ENCODE measurements at regions not wholly inside any gene's neighbourhood (a gene's known extent, or its start where the extent isn't known, plus 50 kb on each side); places are given as distances from the start of the nearest gene placed in this dataset.

GRCh38 chr3:127118366-127118765, 74.6 kb upstream of the PRR23E start:
- no peaks in the 10 kb centered on the region for H3K9me3 ChIP-seq
- no peak overlapping the region for H3K4me3 ChIP-seq (ENCODE audit: low read depth, low read length)
- no peaks in the 10 kb centered on the region for H3K27me3 ChIP-seq
- peaks cover 15% of the 10 kb centered on the region for H3K4me1 ChIP-seq
- H3K36me3 ChIP-seq = no peaks in the 10 kb centered on the region
- TF ChIP-seq, protein P1, sequence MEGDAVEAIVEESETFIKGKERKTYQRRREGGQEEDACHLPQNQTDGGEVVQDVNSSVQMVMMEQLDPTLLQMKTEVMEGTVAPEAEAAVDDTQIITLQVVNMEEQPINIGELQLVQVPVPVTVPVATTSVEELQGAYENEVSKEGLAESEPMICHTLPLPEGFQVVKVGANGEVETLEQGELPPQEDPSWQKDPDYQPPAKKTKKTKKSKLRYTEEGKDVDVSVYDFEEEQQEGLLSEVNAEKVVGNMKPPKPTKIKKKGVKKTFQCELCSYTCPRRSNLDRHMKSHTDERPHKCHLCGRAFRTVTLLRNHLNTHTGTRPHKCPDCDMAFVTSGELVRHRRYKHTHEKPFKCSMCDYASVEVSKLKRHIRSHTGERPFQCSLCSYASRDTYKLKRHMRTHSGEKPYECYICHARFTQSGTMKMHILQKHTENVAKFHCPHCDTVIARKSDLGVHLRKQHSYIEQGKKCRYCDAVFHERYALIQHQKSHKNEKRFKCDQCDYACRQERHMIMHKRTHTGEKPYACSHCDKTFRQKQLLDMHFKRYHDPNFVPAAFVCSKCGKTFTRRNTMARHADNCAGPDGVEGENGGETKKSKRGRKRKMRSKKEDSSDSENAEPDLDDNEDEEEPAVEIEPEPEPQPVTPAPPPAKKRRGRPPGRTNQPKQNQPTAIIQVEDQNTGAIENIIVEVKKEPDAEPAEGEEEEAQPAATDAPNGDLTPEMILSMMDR (IDR thresholded peaks at IDR 0.05; ENCODE audit: low read depth, low read length) = no peak
- no peak for DNase-seq

DNA sequence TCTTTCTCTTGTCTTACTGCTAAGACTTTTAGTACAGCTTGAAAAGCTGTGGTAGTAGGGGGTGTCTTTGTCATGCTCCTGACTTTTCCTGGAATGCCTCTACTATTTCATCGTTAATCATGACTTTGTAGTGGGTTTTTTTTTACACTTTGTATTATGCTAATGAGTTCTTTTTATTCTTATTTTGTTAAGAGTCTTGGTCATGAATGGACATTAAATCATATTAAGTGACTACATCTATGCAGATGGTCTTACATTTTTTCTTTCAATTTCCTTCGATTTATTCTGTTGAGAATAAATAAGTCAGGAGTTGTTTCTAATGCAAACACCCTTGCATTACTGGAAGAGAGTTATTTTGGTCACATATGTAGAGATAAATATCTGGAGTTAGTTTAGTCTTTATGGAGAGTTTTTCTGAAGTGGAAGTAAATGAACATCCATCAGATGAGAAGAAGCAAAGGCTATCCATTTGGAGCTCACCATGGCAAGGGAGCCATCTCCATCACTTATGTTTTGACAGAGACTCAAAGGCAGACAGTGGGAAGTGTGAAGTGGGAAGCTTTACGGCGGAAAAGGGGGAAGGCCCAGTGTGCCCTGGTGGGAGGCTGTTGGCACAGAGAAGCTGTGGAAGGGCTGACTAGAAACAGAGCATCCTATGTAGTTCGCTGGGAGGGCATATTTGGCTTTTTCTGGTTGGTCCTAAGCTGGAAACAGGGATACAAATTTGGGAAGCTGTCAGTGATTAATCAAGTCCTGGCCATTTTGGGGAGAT, 73.1 kb upstream of the PRR23E start:
- Histone ChIP-seq H3K36me3 (no peaks in the 10 kb centered on the region), H3K4me1 (peaks cover 4% of the 10 kb centered on the region), H3K9me3 (no peaks in the 10 kb centered on the region), H3K4me3 (ENCODE audit: low read depth, low read length) (no peak overlapping the region), H3K27me3 (no peaks in the 10 kb centered on the region)
- no peak for DNase-seq
- TF ChIP-seq, protein P1 (IDR thresholded peaks at IDR 0.05; ENCODE audit: low read depth, low read length) = no peak

DNA sequence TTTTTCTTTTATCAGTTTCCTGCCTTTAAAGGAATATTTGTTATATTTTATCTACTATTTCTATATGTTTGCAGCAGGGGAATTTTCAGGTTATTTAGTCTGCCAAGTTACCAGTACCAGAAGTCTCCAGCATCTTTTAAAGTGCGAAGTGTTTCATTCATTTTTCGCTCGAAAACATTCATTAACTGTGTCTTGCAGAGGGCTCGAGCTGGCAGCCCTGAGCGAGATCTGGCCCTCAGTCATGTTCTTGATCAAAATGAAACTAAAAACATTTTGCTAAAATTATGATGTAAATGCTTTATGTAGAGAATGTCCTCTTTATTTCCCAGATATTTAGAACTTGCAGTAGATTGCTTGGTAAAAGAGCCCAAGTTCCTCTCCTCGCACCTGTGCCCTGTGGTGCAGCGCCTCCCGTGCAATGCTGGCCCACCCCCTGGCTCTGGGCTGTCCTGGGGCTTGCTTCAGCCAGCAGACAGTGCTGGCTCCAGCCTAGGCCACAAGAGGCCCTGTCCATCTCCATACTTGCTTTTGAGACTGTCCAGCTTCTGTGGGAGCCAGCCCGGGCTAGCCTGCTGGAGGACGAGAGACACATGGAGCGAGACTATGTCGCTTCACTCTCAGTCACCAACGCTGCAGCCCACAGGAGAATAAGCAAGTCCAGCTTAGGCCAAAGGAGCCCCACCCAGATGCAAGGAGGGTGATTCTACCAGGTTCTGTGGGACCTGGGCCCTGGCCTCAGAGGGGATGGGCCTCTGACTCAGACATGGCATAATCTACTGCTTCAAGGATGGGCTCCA, 71.9 kb upstream of the PRR23E start:
- TF ChIP-seq, protein P1 (IDR thresholded peaks at IDR 0.05; ENCODE audit: low read depth, low read length) = no peak
- no peaks in the 10 kb centered on the region for H3K9me3 ChIP-seq
- DNase-seq = no peak
- H3K4me3 ChIP-seq (ENCODE audit: low read depth, low read length) = no peak overlapping the region
- no peaks in the 10 kb centered on the region for H3K4me1 ChIP-seq
- H3K36me3 ChIP-seq = no peaks in the 10 kb centered on the region
- no peaks in the 10 kb centered on the region for H3K27me3 ChIP-seq

GRCh38 chr3:127121885-127122284, 71.0 kb upstream of the PRR23E start:
- Histone ChIP-seq H3K4me3 (ENCODE audit: low read depth, low read length) (no peak overlapping the region), H3K4me1 (no peaks in the 10 kb centered on the region), H3K27me3 (no peaks in the 10 kb centered on the region), H3K36me3 (no peaks in the 10 kb centered on the region), H3K9me3 (no peaks in the 10 kb centered on the region)
- no peak for DNase-seq
- TF ChIP-seq, protein P1 (IDR thresholded peaks at IDR 0.05; ENCODE audit: low read depth, low read length) = no peak

GRCh38 chr3:127123533-127123932, 69.4 kb upstream of the PRR23E start:
- DNase-seq = no peak
- TF ChIP-seq, protein P1 (IDR thresholded peaks at IDR 0.05; ENCODE audit: low read depth, low read length) = no peak
- Histone ChIP-seq H3K4me3 (ENCODE audit: low read depth, low read length) (no peak overlapping the region), H3K9me3 (no peaks in the 10 kb centered on the region), H3K4me1 (no peaks in the 10 kb centered on the region), H3K36me3 (no peaks in the 10 kb centered on the region), H3K27me3 (no peaks in the 10 kb centered on the region)

GRCh38 chr3:127124120-127124519, 68.8 kb upstream of the PRR23E start:
- no peaks in the 10 kb centered on the region for H3K36me3 ChIP-seq
- H3K4me3 ChIP-seq (ENCODE audit: low read depth, low read length) = no peak overlapping the region
- TF ChIP-seq, protein P1 (IDR thresholded peaks at IDR 0.05; ENCODE audit: low read depth, low read length) = no peak
- H3K9me3 ChIP-seq = no peaks in the 10 kb centered on the region
- no peaks in the 10 kb centered on the region for H3K4me1 ChIP-seq
- H3K27me3 ChIP-seq = no peaks in the 10 kb centered on the region
- DNase-seq = no peak

All from BE2C (cell line).